ENCODE measurements at regions not wholly inside any gene's neighbourhood (a gene's known extent, or its start where the extent isn't known, plus 50 kb on each side); places are given as distances from the start of the nearest gene placed in this dataset.

DNA sequence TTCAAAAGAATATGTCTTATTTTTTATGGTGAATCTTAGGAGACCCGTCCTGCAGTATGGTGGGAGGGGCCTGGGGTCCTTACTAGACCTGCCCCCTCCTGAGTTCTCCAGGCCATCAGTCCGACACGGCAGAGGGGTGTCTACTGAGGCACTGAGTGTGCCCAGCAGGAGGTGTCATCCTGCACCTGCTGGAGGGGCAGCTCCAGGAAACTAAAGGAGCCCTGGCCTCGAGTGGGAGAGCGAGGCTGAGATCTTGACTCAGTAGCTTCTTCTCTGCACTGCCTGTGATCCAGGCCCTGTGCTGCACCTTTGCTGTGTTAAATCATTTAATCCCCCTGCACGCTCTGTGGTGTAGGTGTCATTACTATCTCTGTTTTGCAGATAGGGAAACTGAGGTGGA, 587.7 kb downstream of the PTPRU start:
- FAIRE-seq = no peak

DNA sequence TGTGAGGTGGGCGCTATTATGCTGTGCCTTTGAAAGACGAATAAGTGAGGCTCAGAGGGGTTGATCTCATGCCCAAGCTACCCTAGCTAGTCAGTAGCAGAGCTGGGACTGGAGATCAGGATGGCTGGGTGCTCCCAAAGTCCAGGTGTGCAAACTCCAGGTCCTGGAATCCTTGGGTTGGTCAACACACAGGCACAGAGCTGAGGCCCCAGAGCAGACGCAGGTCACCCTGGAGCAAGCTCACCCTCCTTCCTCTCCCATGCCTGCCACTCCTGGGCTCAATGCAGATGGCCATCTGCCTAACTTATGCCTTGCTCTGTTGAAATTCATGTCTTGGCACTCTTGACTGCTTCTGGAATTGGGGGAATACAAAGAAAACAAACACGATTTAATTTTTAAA, 587.2 kb downstream of the PTPRU start:
- FAIRE-seq = no peak

DNA sequence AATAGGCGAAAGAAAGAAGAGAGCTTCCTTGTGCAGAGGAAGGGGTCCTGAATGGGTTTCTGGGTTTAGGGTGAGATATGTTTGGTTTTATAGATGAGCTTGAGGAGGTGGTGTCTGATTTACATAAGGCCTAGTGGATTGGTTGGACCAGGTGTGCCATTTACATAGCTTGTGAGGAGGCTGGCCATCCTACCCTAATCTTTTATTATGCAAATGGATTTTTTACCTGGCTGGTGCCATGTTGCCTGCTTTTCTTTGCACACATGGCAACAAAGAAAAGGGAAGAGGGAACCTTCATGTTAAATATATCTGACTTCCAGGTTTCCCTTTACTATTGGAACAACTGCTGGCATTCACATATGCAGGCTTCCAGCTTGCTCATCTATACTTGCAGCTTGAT, 585.3 kb downstream of the PTPRU start:
- FAIRE-seq = no peak

DNA sequence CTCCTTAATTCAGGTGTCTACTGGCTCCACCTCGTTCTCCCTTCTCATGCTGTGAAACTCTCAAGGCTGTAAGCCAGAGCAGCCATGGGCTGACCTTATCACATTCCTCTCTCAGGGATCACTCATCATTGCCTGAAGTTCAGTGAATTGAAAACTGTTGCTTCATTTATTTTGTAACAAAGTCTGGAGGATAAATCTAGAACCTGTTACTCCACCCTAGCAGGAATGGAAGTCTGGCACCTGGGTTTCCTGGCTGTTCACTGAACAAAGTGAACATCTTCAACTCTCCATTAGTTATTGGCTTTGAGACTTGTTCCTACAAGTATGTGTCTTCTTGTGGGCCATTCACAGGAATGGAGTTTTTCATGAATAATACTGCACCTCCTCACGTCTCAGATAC, 584.1 kb downstream of the PTPRU start:
- FAIRE-seq = no peak

DNA sequence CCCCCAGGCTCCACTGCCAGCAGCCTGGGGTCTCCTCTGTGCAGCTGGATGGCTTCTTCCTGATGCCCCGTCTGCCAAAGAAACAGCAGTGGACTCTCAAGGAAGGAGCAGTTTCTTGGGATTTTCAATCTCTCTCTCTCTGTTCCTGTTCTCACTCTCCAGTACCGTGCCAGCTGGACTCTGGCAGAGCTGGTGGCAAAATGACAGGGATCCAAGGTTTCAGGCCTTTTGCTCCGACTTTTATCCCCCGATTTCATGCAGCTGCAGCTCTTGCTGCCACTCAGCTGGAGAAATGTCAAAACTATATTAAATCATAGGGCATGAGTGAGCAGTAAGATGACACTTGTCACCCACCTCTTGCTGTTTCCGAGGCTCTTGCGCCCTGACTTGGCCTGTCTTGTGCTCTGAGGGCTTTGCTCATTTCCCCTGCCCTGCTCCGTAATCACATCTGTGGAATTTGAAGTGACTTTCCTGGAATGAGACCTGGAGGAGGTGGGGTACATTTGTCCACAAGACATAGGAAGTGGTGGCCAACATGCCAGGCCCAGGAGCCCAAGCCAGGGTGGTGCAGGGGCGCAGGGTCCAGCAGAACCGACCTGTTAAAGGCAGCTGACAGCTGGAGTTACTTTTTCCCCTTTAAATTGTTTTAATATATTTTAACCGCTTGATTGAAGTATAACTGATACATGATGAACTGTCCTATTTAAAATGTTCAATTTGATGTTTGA, 576.2 kb downstream of the PTPRU start:
- no peak for FAIRE-seq

DNA sequence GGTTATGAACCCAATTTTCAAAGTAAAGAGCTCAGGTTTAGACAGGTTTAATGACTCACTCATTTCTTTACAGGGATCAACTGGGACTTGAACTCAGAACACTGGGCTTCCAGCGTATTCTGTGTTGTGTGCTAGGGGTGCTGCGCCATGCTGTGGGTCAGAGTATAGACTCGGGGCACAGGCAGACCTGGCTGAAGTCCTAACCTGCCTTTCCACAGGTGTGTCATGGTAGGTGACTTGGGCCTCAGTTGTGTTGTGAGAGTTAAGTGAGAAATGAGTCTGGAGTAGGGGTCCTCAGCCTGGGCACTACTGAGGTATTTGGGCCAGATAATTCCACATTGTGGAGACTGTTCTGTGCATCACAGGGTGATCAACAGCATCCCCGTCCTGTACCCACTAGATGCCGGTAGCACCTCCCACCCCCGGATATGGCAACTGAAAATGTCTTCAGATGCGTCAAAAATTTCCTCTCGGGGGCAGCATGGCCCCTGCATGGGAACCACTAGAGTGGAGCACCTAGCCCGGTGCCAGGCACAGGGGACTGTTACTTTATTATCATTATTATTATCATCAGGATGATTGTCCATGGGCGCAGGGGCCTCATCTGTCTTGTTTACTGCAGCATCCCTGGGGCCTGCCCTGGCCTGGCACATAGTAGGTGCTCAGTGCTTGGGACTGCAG, 575.5 kb downstream of the PTPRU start:
- no peak for FAIRE-seq

DNA sequence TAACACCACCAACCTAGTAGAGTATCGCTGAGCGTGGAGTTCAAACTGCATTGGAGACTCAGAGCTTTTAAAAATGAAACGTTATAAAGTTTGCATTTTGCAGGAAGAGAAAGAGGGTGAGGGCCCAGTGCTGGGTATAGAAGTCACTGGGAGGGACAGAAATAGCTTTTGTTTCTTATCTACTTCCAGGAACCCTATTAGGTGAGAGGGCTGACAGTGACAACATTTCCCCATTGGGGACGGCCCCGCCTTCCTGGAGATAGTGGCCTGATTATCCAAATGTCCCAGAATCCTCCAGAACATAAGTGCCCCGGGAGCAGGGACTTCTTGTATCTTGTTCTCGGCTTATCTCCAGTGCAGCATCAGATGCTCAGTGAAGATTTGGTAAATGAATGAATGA, 574.9 kb downstream of the PTPRU start:
- FAIRE-seq = no peak

DNA sequence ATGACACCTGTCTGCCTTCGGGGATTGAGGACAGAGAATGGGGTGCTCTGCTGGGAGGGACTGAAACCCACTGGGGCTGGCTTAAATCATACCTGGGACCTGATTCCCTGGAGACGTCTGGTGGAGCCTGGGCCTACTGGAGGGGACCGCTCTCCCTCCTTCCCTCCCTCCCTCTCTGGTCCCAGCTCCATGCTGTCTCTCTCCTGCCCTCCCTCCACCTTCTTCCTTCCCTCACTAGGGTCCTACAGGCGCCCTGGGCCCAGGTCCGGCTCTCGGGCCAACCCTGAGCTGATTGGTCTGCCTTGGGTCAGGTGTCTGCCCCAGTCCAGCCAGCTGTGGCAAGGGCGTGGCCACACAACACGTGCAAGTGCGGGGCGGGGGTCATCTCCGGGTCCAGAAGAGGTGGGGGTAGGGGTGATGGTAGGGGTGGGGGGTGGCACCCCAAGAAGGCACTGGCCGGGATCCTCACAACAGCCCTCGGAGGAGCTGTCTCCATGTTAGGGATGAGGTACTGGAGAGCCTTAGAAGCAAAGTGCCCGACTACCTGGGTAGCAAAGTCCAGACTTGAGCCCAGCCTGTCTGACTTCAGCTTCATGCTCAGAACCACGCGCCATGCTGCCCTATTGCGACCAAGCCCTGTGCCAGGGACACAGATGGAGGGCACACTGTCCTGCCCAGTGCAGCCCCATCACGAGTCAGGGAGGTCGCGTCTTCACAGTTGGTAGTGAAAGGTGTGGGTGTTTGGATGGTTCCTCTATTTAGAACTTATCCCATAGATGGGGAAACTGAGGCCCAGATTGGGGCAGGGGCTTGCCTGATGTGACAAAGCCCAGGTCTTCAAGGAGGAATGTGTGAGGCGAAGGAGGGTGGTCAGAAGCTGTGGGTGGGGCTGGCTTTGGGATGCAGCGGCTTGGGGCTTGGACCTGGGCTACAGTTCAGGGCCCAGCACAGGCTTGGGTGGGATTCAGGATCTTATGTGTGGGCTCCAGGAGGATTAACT, 574.1 kb downstream of the PTPRU start:
- FAIRE-seq = no peak

DNA sequence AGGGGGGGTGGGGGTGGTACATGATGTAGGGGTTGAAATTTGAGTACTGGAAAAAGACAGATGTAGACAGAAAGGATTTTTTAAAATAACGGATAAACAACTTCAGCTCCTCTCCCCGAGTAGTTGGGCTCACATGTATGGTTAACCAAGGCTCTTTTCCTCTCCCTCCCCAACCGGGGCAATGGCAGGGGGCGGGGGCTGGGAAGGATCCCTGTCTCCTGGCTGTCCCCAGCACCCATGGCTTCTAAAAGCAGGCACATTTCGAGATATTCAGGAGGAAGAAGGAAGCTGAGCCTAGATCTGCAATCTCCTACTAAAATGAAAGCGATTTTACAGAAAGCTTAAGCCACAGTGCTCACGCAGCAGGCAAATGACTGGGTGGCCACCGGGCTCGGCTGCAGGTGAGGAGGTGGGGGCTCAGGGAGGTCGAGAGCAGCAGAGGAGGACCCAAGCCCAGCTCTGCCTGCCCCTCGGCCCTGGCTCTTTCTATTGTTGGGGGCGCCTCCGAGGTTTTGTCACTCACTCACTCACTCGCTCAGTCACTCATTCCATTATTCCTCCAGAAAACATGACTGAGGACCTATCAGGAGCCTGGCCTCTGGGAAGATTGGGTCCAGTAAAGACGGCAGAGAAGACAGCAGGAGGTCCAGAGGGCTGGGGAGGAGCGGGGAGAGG, 573.3 kb downstream of the PTPRU start:
- no peak for FAIRE-seq

DNA sequence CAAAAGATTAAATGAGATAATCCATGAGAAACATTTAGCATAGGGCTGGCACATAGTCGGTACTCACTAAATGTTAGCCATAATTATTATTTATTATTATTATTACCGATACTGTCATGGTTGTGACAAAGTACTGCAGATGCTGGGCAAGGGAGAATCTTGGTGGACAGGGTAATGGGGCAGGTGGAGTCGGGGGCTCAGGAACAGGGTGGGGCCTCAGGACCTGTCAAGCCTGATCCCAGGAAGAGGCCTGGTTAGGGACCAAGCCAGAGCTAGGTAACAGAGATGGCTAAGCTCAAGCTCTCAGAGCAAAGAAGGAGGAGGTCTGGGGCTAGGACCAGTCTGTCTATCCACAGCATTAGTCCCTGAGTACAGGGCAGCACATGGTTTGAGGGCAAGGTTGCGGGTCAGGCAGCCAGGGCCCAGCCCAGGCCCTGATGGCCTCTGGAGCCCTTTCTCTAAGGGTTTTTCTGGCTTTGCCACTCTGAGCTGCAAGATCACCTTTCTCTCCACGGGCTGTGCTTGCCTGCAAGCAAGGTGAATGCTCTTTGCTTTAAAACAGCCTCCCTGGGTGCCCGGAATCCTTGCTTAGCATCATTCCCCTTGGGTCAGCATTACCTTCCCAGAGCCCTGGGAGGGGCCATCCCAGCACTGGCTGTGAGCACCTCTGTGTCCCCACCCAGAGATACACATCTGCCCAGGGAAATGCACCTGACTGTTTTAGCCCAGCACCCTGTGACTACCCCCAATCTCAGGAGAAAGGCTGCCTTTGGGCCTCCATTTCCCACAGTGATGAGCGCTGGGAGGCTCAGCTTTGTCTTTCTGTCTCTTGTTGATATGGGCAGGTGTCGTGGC, 572.0 kb downstream of the PTPRU start:
- FAIRE-seq = no peak

DNA sequence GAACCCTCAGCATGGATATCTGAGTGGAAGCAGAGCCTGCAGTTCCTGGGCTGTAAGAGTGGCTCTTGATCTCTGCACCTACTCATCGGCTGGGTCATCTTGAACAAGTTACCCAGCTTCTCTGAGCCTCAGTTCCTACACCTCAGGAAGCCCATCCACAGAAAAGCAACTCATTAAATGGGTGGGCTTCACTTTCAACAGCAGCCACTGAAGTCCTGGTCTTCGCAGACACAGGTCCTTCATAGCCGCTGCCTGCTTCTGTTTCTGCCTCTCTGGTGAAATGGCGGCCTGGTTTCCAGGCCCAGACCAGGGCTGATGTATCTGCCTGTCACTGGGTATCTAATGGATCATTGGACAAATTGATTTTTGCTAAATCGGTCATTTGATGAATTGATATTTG, 571.4 kb downstream of the PTPRU start:
- FAIRE-seq = no peak

DNA sequence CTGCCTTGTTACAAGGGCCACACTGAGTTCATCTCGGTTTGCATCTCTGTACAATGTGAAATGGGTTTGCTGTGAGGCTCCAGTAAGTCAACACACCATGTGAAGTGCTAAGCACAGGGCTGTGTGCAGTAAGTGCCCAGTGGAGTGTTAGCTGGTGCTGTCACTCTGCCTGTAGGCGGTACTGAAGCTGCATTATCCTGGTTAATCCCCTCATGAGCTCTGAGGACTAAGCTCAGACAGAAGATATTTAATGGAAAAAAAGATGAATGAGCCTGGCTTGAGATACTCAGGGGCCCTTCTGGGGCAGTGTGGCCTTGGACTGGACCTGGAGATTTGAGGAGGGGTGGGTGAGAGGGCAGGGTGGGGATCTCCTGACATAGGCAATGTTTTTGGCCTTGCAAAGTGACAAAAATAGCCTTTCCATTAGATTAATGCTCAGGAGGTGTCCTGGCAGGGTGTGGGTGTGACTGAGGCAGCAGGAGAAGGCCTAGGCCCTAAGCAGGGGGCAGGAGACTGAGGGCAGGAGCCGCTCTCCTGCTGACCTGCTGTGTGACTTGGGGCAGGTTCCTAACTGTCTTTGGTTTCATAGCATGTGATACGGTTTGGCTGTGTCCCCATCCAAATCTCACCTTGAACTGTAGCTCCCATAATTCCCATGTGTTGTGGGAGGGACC, 570.5 kb downstream of the PTPRU start:
- FAIRE-seq = no peak

DNA sequence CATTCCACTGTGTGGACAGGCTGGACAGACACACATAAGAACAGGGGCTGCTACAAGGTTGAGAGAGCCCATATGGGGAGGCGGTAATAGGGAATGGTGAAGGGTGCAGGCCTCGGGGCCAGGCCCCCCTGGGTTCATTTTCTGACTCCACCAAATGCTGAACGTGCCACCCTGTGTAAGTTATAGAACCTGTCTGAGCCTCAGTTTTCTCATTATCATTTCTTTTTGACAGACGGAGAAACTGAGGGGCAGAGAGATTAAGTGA, 569.5 kb downstream of the PTPRU start:
- FAIRE-seq = no peak

DNA sequence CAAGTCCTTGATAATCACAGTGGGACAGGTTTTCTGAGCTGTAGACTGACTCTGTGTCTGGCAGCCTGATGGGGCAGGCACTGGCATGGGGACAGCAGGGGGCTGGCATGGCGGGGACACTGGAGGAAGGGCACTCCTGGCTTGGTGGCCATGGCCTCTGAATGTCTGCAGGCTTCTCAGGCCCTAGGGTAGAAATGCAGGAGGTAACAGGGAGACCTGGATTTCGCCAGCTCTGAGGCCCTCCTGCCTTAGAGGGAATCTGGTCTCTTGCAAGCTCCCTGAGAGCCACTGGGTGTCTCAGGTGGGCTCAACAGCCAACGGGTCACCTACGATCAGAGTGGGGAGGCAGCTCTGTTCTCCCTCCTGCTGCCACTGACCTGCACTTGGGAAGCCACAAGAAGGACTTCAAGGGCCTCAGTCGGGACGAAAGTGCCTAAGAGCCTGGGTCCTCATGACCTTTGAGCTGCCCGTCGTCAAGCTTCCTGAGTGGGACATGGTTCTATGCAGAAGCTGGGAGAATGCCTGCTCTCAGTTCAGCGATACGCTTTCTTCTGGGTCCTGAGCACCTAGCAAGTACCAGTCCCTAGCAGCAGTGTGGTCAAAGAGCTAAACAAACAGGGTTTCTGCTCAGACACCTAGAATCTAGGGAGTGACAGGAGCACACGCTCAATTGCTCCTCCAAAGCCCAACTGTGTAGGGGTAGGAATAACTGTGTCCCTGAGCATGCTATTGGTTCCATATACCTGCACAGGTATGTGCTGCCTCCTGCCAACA, 569.0 kb downstream of the PTPRU start:
- no peak for FAIRE-seq

DNA sequence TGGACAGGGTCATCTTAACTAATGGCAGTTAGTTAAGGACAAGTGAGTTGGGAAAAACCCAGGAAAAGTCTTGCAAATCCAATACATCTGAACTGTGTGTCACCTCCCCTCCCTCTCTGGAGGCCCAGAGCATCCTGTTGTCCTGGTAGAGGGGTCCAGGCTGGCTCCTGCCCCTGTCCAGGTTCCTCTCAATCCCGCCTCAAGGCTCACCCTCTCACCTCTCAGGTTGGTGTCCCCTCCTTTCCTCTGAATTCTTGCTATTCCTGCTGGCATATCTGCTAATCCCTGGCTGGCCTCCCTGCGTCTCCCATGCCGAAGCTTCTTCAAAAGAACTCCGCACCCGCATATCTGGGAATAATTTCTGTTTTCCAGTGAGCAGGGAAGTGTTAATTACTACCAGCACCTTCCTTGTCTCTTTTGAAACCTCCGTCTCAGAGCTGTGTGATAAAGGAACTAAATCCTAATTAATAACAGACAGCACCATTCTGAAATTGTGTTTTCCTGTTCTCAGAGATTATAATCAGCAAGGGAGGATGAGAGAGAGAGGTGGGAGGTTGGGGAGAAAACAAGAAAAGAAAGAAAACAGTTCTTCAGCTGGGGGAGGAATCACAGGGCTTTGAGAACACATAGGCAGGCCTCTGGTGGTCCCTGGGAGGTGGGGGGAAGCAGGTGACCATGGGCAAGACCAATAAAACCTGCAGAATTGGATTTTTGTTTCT, 568.0 kb downstream of the PTPRU start:
- no peak for FAIRE-seq

DNA sequence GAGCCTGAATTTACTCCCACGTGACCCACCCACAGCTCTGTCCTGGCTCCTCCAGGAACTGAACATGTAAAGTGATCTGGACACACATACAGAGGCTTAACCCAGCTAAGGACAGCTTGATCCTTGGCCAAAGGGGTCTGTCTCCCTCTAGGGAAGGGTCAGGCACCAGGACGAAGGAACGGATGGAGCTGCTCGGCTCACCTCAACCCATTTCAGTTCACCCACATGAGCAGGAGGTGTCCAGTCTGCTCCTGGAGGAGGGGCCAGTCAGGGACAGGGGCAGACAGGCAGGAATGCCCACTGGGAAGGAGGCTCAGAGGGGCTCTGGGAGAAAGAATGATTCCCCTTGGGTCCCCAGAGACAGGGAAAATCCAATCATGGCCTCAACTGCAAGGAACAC, 567.2 kb downstream of the PTPRU start:
- FAIRE-seq = no peak

DNA sequence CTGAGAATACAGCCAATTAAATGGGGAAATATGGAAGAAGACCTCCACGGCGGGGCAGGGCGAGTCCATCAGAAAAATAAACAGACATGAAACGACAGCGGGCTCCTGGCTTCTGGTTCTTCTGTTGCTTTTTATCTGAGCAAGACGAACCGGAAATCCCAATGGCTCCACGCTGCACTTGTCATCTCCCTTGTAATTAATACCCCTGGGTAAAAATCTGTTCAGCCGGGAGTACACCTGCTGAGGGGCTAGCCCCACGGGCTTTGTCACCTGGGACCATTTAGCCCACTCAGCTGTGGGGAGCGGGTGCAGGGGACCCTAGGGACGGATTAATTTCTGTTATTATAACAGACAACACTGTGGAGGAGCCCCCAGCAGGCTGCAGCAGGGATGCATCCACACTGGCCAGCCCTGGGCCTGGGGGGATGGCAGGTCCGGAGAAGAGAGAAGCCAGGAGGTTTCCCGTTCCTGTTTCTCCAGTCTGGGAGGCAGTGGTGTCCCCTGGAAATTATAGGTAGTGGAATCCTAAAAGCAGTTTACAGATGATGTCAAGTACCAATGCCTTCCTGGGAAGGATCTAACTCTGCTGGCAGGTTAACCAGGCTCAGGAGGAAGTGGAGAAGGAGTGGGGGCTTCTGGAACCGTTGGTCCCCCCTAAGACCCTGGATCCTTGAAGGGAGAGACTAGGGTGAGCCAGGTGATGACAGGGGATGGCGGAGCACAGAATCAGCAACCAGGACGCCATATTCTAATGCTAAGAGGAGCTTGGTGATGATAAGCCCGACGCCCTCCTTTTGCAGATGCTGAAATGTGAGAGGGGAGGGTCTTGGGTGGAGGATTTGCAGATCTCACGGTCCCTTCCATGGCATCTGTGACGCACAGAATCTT, 566.1 kb downstream of the PTPRU start:
- FAIRE-seq = no peak

DNA sequence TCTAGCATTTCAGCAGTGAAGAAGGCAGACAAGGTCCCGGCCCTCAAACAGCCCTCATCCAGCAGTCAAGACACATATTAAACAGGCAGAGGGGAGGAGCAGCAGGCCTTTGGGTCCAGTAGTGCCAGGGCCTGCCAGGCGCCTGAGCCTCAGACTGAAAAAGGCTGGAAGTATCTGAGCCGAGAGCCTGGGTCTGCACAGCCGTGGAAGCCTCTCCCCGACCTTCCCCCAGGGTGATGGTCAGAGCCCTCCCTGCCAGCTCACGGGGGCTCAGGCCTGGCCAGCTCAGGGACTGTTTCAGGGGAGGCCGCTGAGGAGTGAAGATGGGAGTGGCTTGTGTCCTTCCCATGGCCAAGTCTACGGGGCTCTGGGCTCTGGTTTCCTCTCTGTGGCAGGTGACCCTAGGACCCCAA, 565.2 kb downstream of the PTPRU start:
- FAIRE-seq = no peak

DNA sequence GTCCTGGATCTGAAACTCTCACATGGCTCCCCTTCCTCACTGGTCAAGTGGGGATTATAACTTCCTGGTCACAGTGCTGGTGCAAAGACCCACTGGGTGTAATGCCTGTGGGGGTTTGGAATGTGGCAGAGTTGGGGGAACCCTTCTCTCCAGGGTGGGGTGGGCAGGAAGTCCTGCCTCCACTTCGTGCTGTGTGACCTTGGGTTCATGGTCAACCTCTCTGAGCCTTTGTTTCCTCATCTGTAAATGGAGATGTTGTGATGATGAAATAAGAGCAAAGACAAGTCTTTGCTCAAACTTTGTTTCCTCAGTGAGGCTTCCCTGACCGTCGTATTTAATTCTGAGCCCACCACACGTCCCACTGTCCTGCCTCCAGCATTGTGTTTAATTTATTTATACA, 564.7 kb downstream of the PTPRU start:
- FAIRE-seq = no peak

All from TTC549 (cell line).